Keratinocyte (primary cell): ENCODE measurements at regions not wholly inside any gene's neighbourhood (a gene's known extent, or its start where the extent isn't known, plus 50 kb on each side); places are given as distances from the start of the nearest gene placed in this dataset.

Source experiments
- CTCF ChIP-seq, 3 experiments: IDR thresholded peaks in 1 of 3; conservative IDR thresholded peaks in 1 of 3; optimal IDR thresholded peaks in 1 of 3; 2 replicates in 2 of 3; 3 replicates in 1 of 3; pipeline versions ENCODE3 to v1.5.1; 2011; ENCODE audit warnings: low read length in 3 of 3, mild to moderate bottlenecking in 3 of 3, moderate library complexity in 2 of 3, control low read depth in 1 of 3, inconsistent platforms in 1 of 3; ENCODE audit not compliant: insufficient read depth in 2 of 3; ENCODE audit errors: extremely low read depth in 1 of 3
- EZH2 ChIP-seq: IDR thresholded peaks from one replicate; pipeline ENCODE4 v1.6.1; 2012; ENCODE audit warnings: inconsistent platforms, mild to moderate bottlenecking, low read length, moderate library complexity

DNA sequence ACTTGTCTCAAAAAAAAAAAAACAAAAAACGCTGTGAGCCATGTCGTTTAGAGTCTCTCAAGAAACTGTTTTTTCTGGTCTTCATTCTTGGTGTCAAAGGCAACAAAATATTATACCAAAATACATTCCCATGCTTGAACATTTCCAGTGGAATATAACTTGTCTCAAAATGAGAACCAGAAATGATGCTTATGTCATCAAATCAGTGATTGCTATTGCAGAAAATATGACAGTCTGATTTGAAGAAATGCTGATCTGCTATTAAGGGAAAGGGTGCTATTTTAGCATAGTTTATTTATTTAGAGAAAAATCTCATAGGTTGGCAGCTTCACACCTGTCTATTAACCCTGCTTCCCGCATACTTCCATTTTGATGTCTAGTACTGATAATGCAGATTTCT, 82.4 kb upstream of the ACSL3 start:
- no peak for TF ChIP-seq CTCF (optimal IDR thresholded peaks at IDR 0.05 in 1 of 3, IDR thresholded peaks at IDR 0.05 in 1 of 3, conservative IDR thresholded peaks at IDR 0.05 in 1 of 3; ENCODE audit: extremely low read depth in 1 of 3, insufficient read depth in 2 of 3, low read length in 3 of 3)
- no peak for TF ChIP-seq EZH2
